Amygdala (tissue), 56 donors: ENCODE measurements at regions not wholly inside any gene's neighbourhood (a gene's known extent, or its start where the extent isn't known, plus 50 kb on each side); places are given as distances from the start of the nearest gene placed in this dataset.
"Not testable (repeated sequence)": the region's sequence is repeated elsewhere in the genome, so short reads cannot be mapped to it uniquely, and the experiment has no call there.

Experiments
- DNase-seq, 56 donors: peaks; one replicate each; lab custom pipeline; 2025; lab: John Stamatoyannopoulos, UW

GRCh38 chr16:51986301-51986700, 560.6 kb downstream of the TOX3 start:
- no peak for DNase-seq

- no peak for DNase-seq
These were observed 561.8 kb downstream of the TOX3 start for GRCh38 chr16:51985126-51985525.

DNA sequence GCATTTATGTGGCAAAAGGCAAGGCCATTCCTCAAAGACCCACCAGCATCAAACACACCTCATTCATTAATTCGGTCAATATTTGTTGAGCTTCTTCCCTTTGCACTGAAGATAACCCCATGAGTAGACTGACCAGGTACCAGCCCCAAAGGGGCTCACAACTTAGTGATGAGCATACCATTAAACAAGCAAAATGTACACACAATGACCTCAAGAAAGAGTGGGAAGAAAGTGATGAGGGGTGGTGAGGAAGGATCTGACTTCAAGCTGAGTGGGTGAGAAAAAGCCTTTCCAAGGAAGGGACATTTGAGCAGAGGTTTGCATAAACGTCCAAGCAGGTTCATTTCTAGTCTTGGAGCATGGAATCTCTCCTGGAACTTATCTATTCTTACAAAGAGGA, 562.5 kb downstream of the TOX3 start:
- no peak for DNase-seq

DNA sequence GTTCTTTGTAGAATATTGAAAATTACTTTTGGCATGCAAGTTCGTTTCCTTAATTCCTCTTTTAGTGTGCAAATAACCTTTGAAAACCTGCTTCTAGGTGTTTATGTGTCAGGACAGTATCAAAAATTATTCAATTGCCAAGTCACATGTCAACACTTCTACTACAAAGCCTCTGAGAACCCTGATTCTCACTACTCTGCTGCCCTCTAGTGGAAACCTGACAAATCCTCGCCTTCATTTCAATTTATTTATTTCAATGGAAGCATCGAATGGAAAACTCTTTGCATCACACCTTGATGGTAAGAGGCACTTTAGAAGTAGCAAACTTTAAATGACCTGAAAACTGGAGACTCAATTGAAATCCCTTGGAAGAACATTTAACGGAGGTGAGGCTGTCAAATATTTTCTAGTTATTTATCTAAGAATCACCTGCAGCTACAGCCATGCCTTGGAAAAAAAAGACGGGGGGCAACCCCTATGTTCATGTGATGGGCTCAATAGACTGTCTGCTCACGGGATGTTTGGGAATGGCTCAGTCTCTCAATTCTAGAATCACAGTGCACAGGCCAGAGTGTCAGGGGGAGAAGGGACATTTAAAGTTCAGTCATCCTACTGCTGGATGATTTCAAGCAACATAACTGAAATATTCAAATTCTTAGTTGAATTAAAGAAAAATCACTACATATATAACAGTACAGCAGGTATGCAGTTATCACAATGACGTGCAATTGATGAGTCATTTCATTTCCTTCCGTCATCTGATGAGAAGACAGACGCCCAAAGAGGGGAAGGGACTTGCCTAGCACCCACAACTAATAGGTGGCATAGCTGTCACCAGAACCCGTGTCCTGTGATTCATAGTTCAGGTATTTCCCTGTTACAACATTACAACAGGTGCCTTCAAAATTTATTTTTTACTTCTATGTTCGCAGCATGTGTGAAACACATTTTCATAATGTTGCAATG, 563.9 kb downstream of the TOX3 start:
- DNase-seq = peak in 31 of 56 donors; percentile 2 to 72 (median 8)

GRCh38 chr16:51981725-51982124, 565.2 kb downstream of the TOX3 start:
- DNase-seq = no peak

GRCh38 chr16:51977506-51977905, 569.4 kb downstream of the TOX3 start:
- DNase-seq = not testable (repeated sequence)

GRCh38 chr16:51971184-51971583, 575.8 kb downstream of the TOX3 start:
- DNase-seq = peak in 5 of 56 donors; percentile 1 to 36 (median 12)

DNA sequence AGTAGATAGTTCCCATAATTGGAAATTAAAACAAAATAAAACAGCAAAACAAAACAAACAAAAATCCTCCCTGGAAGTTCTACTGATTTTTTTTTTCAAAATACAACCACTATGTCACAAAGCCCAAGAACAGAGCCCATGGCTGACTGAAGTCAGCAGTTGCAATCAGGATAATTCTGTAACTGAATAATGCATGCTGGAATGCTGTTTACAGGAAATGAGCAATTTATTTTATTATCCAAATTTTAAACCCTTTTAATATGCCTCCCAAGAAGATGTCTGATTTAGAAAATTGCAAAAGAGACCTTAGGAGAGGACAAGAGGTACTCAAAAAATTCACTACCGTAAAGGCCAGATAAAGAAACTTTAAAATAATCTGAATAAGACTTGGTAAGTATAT, 578.2 kb downstream of the TOX3 start:
- DNase-seq = no peak

DNA sequence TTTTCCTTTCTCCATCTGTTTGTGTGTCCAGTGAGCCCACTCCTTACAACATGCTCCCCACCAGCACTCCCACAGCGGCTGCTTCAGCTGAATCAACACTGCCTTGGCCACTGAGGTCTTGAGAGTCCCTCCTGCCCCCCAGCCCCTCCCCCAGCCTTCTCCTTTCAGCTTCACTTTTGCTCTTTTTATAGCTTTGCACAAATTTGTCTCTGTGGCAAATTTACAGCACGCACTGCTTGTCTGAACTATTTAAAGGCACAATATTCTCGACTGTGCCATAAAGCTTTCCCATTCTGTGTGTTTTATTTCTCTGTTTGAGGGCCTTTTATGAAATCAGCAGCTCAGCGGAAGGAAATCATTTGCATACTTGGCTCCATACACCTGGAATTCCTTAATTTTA, 579.3 kb downstream of the TOX3 start:
- no peak for DNase-seq

GRCh38 chr16:51960931-51961330, 586.0 kb downstream of the TOX3 start:
- DNase-seq = no peak

DNA sequence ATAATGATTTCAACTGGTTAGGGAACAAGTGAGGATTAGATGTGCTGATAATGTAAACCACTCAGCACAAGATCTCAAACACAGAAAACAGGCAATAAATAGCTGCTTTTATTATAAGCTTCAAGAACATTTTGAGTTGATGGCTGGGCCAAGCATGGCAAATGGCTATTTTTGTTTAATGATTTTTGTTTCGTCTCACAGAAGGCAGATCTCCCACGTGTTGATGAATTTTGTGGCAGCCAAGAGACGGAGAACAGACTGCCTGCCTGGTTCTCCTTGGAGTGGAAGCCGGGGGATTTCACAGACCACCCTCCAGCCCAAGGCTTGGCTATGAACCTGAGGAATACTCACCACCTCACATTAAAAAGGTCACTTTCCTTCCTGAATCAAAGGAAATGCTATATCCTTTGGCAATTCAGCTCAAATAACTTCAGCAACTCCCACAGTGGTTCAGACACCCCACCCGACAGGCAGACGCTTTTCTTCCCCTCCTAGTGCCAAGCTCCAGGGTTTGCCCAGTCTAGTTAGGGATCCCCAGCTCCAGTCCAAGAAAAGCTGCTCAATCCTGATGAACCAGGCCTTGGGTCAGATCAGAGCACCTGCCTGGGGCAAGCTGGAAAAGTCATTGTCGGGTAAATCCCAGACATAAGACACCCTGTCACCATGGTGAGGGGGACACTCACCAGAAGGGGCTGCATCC, 593.5 kb downstream of the TOX3 start:
- peak in 1 of 56 donors; percentile 1 for DNase-seq

DNA sequence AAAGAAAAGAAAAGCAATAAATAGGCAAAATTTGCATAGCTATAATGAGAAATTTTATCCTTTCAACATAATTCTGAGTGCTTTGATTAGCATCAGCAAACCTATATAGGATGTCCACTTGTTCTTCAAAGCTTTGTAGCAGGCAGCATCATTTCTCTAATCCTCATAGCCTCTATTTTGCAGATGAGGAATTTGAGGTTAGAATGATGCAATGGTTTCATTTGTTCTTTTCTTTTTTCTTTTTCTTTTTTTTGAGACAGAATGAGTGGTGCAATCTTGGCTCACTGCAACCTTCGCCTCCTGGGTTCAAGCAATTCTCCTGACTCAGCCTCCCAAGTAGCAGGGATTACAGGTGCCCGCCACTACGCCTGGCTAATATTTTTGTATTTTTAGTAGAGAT, 594.4 kb downstream of the TOX3 start:
- no peak for DNase-seq

- no peak for DNase-seq
These were observed 595.2 kb downstream of the TOX3 start for GRCh38 chr16:51951668-51952298.

DNA sequence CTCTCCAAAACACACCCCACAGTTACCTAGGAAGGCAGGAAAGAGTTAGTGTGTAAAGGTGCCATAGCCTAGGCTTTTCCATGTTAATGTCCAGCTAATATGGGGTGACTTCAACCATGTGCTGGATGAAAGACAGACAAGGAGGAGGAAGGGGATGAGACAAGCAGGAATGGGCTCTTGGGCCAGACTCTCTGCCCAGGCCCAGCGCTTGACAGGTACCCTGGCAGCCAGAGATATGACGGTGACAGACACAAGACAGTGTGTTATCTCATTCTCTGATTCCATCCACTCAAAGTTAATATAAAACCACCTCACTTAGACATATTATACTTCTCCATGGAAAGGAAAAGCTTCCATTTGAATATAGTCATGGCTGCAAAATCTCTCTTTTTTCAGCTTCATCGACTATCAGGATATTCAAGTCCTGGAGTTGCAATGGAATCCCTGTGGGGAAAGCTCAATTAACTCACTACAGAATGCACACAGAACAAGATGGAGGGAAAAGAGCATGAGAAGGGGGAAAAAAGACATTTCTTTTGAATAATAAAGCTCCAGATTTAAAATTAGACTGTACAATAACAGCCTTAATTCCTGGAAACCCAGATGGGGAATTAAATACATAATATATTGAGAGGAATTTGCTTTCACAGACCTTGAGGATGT, 596.7 kb downstream of the TOX3 start:
- no peak for DNase-seq

GRCh38 chr16:51949282-51949681, 597.7 kb downstream of the TOX3 start:
- no peak for DNase-seq

DNA sequence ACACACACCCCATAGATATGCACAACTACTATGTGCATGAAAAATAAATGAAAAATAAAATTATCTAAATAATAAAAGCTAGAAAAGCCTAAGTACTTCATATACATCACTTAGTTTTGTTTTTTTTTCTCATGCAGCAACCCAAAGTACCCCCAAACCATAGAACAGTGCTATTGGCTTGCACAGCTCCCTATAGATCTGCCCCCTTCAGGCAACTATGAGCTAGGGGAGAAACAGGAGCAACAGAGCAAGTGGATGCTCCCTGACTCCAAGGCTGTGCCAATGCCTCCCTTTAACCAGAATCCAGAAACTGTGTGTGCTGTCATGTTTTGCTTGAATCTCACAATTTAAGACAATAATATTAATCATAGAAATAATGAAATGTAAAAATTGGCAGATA, 605.5 kb downstream of the TOX3 start:
- DNase-seq = no peak

DNA sequence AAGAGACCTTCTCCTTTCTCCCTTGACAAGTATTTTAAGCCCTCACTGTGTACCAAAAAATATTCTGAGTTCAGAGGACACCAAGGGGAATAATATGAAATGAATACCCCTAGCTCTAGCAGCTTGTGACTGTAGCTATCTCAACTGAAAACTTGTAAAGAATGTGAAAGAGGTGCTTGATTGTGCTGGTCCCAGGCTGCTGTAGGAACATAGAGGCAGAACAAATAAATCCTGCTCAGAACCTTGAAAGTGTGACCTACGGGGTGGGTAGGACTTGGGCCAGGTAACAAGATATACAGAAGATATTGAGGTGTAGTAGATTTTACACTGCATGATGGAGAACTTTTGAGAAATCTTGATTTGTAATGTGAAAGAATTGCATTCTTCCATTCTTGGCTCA, 606.8 kb downstream of the TOX3 start:
- DNase-seq = no peak

DNA sequence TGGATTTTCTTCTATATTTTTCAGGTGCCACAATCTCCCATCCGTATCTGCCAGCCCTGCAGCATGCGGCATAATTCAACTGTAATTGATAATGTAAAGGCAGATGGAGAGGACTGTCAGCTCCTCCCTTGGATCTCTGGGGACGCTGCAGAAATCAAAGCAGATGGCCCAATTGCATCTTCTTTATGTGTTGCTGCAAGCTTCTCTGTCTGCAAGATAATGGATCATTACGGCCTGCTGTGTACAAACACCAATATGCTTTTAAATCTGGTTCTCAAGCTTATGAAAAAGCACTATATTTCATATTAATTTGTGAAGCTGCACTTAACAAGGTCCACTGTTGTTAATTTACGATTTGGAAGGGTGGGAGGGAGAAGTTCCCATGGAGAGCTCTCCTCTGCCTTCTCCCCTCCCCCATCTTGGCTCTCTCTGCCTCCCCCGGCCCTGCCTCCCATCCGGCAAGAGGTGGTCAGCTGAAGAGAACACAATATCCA, 607.5 kb downstream of the TOX3 start:
- peak in 4 of 56 donors; percentile 0 to 12 (median 1) for DNase-seq

- DNase-seq = no peak
These were observed 608.1 kb downstream of the TOX3 start for GRCh38 chr16:51938861-51939260.

- DNase-seq = no peak
These were observed 609.2 kb downstream of the TOX3 start for GRCh38 chr16:51937771-51938170.

DNA sequence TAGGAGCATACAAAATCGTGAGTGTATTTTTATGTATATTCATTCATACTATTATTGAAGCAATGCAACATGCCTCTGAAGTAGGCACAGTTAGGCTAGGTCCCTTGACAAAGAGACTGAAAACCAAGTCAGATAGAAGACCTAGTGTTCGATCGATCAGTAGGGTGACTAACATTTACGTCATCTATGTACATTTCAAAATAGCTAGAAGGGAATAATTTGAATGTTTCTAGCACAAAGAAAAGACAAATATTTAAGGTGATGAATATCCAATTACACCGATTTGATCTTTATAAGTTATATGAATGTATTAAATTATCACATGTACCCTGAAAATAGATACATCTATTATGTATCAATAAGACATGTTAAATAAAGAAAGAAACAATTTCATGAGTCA, 610.1 kb downstream of the TOX3 start:
- DNase-seq = no peak
